ENCODE measurements at regions not wholly inside any gene's neighbourhood (a gene's known extent, or its start where the extent isn't known, plus 50 kb on each side); places are given as distances from the start of the nearest gene placed in this dataset.

DNA sequence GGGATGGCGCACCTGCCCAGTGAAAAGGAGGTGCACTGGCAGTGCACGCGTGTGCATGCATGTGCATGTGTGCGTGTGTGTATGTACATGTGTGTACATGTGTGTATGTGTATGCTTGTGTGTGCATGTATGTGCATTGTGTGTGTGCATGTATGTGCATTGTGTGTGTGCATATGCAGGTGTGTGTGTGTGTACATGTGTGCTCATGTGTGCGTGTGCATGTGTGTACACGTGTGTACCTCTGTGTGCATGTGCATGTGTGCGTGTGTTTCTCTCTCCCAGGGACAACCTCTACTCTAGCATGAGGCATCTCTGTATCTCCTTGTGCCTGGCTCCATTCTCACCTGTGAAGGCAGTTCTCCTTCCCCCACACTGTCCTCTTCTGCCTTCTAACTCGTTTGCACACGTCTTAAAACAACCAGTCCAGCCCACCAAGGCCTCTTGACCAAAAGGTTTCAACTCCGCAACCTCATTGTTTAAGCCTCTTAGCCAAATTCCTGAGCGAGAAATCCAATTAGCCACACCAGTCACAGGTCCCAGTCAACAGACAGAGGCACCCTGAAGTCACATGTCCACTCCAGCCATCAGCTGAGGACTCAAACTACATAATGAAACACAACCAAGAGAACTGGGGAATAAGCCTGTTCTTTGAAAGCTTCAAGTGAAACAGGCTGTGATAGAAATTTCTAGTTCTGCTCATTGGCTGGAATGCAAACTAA, 103.5 kb upstream of the PTPRT start:
- no peak for TF ChIP-seq CTCF (conservative IDR thresholded peaks at IDR 0.05; ENCODE audit: low read depth in 2 of 2)
- TF ChIP-seq, protein P1, sequence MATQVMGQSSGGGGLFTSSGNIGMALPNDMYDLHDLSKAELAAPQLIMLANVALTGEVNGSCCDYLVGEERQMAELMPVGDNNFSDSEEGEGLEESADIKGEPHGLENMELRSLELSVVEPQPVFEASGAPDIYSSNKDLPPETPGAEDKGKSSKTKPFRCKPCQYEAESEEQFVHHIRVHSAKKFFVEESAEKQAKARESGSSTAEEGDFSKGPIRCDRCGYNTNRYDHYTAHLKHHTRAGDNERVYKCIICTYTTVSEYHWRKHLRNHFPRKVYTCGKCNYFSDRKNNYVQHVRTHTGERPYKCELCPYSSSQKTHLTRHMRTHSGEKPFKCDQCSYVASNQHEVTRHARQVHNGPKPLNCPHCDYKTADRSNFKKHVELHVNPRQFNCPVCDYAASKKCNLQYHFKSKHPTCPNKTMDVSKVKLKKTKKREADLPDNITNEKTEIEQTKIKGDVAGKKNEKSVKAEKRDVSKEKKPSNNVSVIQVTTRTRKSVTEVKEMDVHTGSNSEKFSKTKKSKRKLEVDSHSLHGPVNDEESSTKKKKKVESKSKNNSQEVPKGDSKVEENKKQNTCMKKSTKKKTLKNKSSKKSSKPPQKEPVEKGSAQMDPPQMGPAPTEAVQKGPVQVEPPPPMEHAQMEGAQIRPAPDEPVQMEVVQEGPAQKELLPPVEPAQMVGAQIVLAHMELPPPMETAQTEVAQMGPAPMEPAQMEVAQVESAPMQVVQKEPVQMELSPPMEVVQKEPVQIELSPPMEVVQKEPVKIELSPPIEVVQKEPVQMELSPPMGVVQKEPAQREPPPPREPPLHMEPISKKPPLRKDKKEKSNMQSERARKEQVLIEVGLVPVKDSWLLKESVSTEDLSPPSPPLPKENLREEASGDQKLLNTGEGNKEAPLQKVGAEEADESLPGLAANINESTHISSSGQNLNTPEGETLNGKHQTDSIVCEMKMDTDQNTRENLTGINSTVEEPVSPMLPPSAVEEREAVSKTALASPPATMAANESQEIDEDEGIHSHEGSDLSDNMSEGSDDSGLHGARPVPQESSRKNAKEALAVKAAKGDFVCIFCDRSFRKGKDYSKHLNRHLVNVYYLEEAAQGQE (IDR thresholded peaks at IDR 0.05; ENCODE audit: unreplicated experiment) = no peak
- TF ChIP-seq EZH2 (IDR thresholded peaks at IDR 0.05; ENCODE audit: low read depth, unreplicated experiment) = no peak
- no peak for TF ChIP-seq POLR2AphosphoS5 (IDR thresholded peaks at IDR 0.05; ENCODE audit: low read depth)
- TF ChIP-seq EZH2phosphoT487 (IDR thresholded peaks at IDR 0.05; ENCODE audit: unreplicated experiment) = no peak
- TF ChIP-seq ZNF114 (CRISPR knock-in tag; IDR thresholded peaks at IDR 0.05) = no peak
- no peak for TF ChIP-seq CREB1 (CRISPR knock-in tag; IDR thresholded peaks at IDR 0.05; ENCODE audit: low read depth)
- no peak for TF ChIP-seq ZNF331 (CRISPR knock-in tag; IDR thresholded peaks at IDR 0.05; ENCODE audit: low read depth)
- TF ChIP-seq JUNB (IDR thresholded peaks at IDR 0.05; ENCODE audit: unreplicated experiment) = no peak
- no peak for TF ChIP-seq STAT1 (IDR thresholded peaks at IDR 0.05; ENCODE audit: unreplicated experiment)
- TF ChIP-seq NANOG (IDR thresholded peaks at IDR 0.05; ENCODE audit: borderline replicate concordance) = no peak
- TF ChIP-seq, protein P2, sequence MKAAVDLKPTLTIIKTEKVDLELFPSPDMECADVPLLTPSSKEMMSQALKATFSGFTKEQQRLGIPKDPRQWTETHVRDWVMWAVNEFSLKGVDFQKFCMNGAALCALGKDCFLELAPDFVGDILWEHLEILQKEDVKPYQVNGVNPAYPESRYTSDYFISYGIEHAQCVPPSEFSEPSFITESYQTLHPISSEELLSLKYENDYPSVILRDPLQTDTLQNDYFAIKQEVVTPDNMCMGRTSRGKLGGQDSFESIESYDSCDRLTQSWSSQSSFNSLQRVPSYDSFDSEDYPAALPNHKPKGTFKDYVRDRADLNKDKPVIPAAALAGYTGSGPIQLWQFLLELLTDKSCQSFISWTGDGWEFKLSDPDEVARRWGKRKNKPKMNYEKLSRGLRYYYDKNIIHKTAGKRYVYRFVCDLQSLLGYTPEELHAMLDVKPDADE (IDR thresholded peaks at IDR 0.05) = no peak

Measured in GM23338 (cell line).